Neural progenitor cell (in vitro differentiated cells): ENCODE measurements at regions not wholly inside any gene's neighbourhood (a gene's known extent, or its start where the extent isn't known, plus 50 kb on each side); places are given as distances from the start of the nearest gene placed in this dataset.

Experiments used
- EZH2 ChIP-seq: fragments of 200-600 bp; sonication (generic); IDR thresholded peaks from 2 replicates; pipeline ENCODE4 v1.6.1; 2017; ENCODE audit warnings: antibody characterized with exemption, mild to moderate bottlenecking, moderate library complexity
- TF ChIP-seq, protein P1 (sequence below): fragments of 200-600 bp; sonication (generic); IDR thresholded peaks from 2 replicates; pipeline ENCODE4 v1.5.1; 2017; ENCODE audit warnings: antibody characterized with exemption, mild to moderate bottlenecking

GRCh38 chr18:10330428-10330827, 124.0 kb upstream of the APCDD1 start:
- no peak for TF ChIP-seq EZH2
- TF ChIP-seq, protein P1, sequence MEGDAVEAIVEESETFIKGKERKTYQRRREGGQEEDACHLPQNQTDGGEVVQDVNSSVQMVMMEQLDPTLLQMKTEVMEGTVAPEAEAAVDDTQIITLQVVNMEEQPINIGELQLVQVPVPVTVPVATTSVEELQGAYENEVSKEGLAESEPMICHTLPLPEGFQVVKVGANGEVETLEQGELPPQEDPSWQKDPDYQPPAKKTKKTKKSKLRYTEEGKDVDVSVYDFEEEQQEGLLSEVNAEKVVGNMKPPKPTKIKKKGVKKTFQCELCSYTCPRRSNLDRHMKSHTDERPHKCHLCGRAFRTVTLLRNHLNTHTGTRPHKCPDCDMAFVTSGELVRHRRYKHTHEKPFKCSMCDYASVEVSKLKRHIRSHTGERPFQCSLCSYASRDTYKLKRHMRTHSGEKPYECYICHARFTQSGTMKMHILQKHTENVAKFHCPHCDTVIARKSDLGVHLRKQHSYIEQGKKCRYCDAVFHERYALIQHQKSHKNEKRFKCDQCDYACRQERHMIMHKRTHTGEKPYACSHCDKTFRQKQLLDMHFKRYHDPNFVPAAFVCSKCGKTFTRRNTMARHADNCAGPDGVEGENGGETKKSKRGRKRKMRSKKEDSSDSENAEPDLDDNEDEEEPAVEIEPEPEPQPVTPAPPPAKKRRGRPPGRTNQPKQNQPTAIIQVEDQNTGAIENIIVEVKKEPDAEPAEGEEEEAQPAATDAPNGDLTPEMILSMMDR, result no peak
